ENCODE measurements at regions not wholly inside any gene's neighbourhood (a gene's known extent, or its start where the extent isn't known, plus 50 kb on each side); places are given as distances from the start of the nearest gene placed in this dataset.

DNA sequence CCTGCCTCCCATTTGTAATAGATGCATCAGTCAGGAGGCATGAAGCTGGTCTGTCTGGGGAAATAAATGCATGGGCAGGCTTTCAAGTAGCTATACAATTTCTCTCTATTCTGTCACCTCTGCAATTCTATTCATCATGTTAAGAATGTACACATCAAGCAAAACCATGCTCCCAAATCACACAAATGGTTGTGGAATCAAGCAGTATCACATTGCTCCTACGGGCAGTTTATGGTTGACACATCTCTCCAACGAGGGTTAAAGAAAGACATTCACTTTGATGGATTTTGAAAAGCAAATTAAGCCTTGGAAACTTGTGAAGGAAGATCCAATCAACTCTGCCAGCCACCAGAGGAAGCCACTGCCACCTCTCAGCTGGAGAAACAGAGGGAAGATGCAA is 1277.4 kb upstream of the TMEM132C start:
- ChIA-PET POLR2A (no interaction called here), CTCF (no interaction called here)
- Mint-ChIP-seq H3K27me3 (ENCODE audit: insufficient read depth, unreplicated experiment) (no peaks in the 10 kb centered on the region), H3K27ac (ENCODE audit: low read depth, unreplicated experiment) (no peak overlapping the region), H3K4me1 (ENCODE audit: insufficient read depth, unreplicated experiment) (no peaks in the 10 kb centered on the region), H3K9me3 (ENCODE audit: unreplicated experiment) (no peaks in the 10 kb centered on the region), H3K36me3 (ENCODE audit: insufficient read depth, unreplicated experiment) (no peaks in the 10 kb centered on the region), H3K4me3 (ENCODE audit: unreplicated experiment) (no peak overlapping the region)
- no TSS peak for BruUV-seq (replicated peaks)
- no peak for DNase-seq (ENCODE audit: unreplicated experiment)
- TF ChIP-seq, protein P1, sequence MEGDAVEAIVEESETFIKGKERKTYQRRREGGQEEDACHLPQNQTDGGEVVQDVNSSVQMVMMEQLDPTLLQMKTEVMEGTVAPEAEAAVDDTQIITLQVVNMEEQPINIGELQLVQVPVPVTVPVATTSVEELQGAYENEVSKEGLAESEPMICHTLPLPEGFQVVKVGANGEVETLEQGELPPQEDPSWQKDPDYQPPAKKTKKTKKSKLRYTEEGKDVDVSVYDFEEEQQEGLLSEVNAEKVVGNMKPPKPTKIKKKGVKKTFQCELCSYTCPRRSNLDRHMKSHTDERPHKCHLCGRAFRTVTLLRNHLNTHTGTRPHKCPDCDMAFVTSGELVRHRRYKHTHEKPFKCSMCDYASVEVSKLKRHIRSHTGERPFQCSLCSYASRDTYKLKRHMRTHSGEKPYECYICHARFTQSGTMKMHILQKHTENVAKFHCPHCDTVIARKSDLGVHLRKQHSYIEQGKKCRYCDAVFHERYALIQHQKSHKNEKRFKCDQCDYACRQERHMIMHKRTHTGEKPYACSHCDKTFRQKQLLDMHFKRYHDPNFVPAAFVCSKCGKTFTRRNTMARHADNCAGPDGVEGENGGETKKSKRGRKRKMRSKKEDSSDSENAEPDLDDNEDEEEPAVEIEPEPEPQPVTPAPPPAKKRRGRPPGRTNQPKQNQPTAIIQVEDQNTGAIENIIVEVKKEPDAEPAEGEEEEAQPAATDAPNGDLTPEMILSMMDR (IDR thresholded peaks at IDR 0.05; ENCODE audit: unreplicated experiment) = no peak
- intact Hi-C loops (cut with micrococcal nuclease) = no loop called here

GRCh38 chr12:126993898-126994297 is 1273.1 kb upstream of the TMEM132C start:
- POLR2A ChIA-PET = no interaction called here
- CTCF ChIA-PET = no interaction called here
- TF ChIP-seq, protein P1 (IDR thresholded peaks at IDR 0.05; ENCODE audit: unreplicated experiment) = no peak
- no TSS peak for BruUV-seq (replicated peaks)
- Mint-ChIP-seq H3K27ac (ENCODE audit: low read depth, unreplicated experiment) (no peak overlapping the region), H3K27me3 (ENCODE audit: insufficient read depth, unreplicated experiment) (no peaks in the 10 kb centered on the region), H3K4me1 (ENCODE audit: insufficient read depth, unreplicated experiment) (no peaks in the 10 kb centered on the region), H3K4me3 (ENCODE audit: unreplicated experiment) (no peak overlapping the region), H3K36me3 (ENCODE audit: insufficient read depth, unreplicated experiment) (no peaks in the 10 kb centered on the region), H3K9me3 (ENCODE audit: unreplicated experiment) (no peaks in the 10 kb centered on the region)
- intact Hi-C loops (cut with micrococcal nuclease) = no loop called here
- DNase-seq (ENCODE audit: unreplicated experiment) = no peak

- H3K4me1 Mint-ChIP-seq (ENCODE audit: insufficient read depth, unreplicated experiment) = no peaks in the 10 kb centered on the region
- BruUV-seq (replicated peaks) = no TSS peak
- no peak overlapping the region for H3K27ac Mint-ChIP-seq (ENCODE audit: low read depth, unreplicated experiment)
- no peak overlapping the region for H3K4me3 Mint-ChIP-seq (ENCODE audit: unreplicated experiment)
- TF ChIP-seq, protein P1 (IDR thresholded peaks at IDR 0.05; ENCODE audit: unreplicated experiment) = no peak
- no peaks in the 10 kb centered on the region for H3K9me3 Mint-ChIP-seq (ENCODE audit: unreplicated experiment)
- H3K36me3 Mint-ChIP-seq (ENCODE audit: insufficient read depth, unreplicated experiment) = no peaks in the 10 kb centered on the region
- CTCF ChIA-PET = no interaction called here
- no peaks in the 10 kb centered on the region for H3K27me3 Mint-ChIP-seq (ENCODE audit: insufficient read depth, unreplicated experiment)
- POLR2A ChIA-PET = no interaction called here
- DNase-seq (ENCODE audit: unreplicated experiment) = no peak
- intact Hi-C loops (cut with micrococcal nuclease) = no loop called here
Measured at GRCh38 chr12:126994599-126994998, 1272.4 kb upstream of the TMEM132C start.

DNA sequence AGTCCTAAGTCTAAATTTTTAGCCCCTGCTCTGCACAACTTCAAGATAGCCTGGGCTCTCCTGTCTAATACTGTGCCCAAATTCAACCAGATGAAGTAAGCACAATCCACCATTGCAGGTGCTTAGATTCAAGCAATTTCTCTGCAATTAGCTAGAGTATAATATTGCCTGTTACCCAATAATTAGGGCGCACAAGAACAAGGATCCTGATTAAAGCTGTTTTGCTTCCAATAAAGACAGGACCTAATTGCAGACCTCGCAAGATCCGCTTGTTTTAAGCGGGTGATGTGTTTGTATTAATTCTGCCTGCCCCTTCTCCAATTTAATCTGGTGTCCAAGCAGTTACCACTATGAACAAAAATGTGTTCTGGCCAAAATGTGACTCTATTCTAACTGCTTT is 1268.9 kb upstream of the TMEM132C start:
- Mint-ChIP-seq H3K27me3 (ENCODE audit: insufficient read depth, unreplicated experiment) (no peaks in the 10 kb centered on the region), H3K4me1 (ENCODE audit: insufficient read depth, unreplicated experiment) (no peaks in the 10 kb centered on the region), H3K4me3 (ENCODE audit: unreplicated experiment) (no peak overlapping the region), H3K27ac (ENCODE audit: low read depth, unreplicated experiment) (no peak overlapping the region), H3K9me3 (ENCODE audit: unreplicated experiment) (no peaks in the 10 kb centered on the region), H3K36me3 (ENCODE audit: insufficient read depth, unreplicated experiment) (no peaks in the 10 kb centered on the region)
- intact Hi-C loops (cut with micrococcal nuclease) = no loop called here
- no TSS peak for BruUV-seq (replicated peaks)
- ChIA-PET CTCF (no interaction called here), POLR2A (no interaction called here)
- DNase-seq (ENCODE audit: unreplicated experiment) = no peak
- TF ChIP-seq, protein P1 (IDR thresholded peaks at IDR 0.05; ENCODE audit: unreplicated experiment) = no peak
